Trophoblast cell (in vitro differentiated cells and primary cell): ENCODE measurements at regions not wholly inside any gene's neighbourhood (a gene's known extent, or its start where the extent isn't known, plus 50 kb on each side); places are given as distances from the start of the nearest gene placed in this dataset.

ENCODE experiments used
- DNase-seq, 2 donors: peaks; one replicate each; pipeline ENCODE4 v3.0.0-alpha.2; 2016
- H2AFZ ChIP-seq: 2 replicates; pipeline ENCODE4 v1.6.1; 2013; ENCODE audit warnings: low read length, moderate library complexity, mild to moderate bottlenecking; ENCODE audit not compliant: insufficient read depth, poor library complexity
- H2AK5ac ChIP-seq: 2 replicates; pipeline ENCODE4 v1.6.1; 2013; ENCODE audit warnings: mild to moderate bottlenecking, low read length
- H2BK120ac ChIP-seq: 2 replicates; pipeline ENCODE4 v1.6.1; 2013; ENCODE audit warnings: low read length, mild to moderate bottlenecking, moderate library complexity; ENCODE audit not compliant: insufficient read depth, poor library complexity
- H2BK12ac ChIP-seq: 2 replicates; pipeline ENCODE4 v1.6.1; 2013; ENCODE audit warnings: mild to moderate bottlenecking, low read length, moderate library complexity
- H2BK5ac ChIP-seq: 2 replicates; pipeline ENCODE4 v1.6.1; 2013; ENCODE audit warnings: low read length, low read depth, moderate library complexity, mild to moderate bottlenecking; ENCODE audit not compliant: poor library complexity
- H3K14ac ChIP-seq: 2 replicates; pipeline ENCODE4 v1.6.1; 2013; ENCODE audit warnings: mild to moderate bottlenecking, low read length
- H3K18ac ChIP-seq: 2 replicates; pipeline ENCODE4 v1.6.1; 2013; ENCODE audit warnings: mild to moderate bottlenecking, low read length
- H3K23ac ChIP-seq: 2 replicates; pipeline ENCODE4 v1.6.1; 2013; ENCODE audit warnings: low read length
- H3K27ac ChIP-seq: 2 replicates; pipeline ENCODE4 v1.5.1; 2013; ENCODE audit warnings: low read depth, mild to moderate bottlenecking, inconsistent platforms, low read length, moderate library complexity
- H3K27me3 ChIP-seq: 2 replicates; pipeline ENCODE4 v1.6.1; 2013; ENCODE audit warnings: inconsistent platforms, mild to moderate bottlenecking, low read length, moderate library complexity; ENCODE audit not compliant: insufficient read depth
- H3K36me3 ChIP-seq, 2 experiments: 1 replicate in 1 of 2; 2 replicates in 1 of 2; pipeline ENCODE4 v1.6.1; 2013; ENCODE audit warnings: low read length in 2 of 2, mild to moderate bottlenecking in 2 of 2, moderate library complexity in 1 of 2; ENCODE audit not compliant: insufficient read depth in 2 of 2, control insufficient read depth in 1 of 2
- H3K4ac ChIP-seq: 2 replicates; pipeline ENCODE4 v1.6.1; 2013; ENCODE audit warnings: low read depth, mild to moderate bottlenecking, low read length, moderate library complexity
- H3K4me1 ChIP-seq, 2 experiments: 1 replicate in 1 of 2; 2 replicates in 1 of 2; pipeline ENCODE4 v1.6.1; 2013; ENCODE audit warnings: low read length in 2 of 2, mild to moderate bottlenecking in 2 of 2, moderate library complexity in 1 of 2; ENCODE audit not compliant: insufficient read depth in 2 of 2, control insufficient read depth in 1 of 2
- H3K4me2 ChIP-seq: 2 replicates; pipeline ENCODE4 v1.6.1; 2013; ENCODE audit warnings: inconsistent platforms, mild to moderate bottlenecking, low read length, moderate library complexity
- H3K4me3 ChIP-seq: 2 replicates; pipeline ENCODE4 v1.5.1; 2013; ENCODE audit warnings: mild to moderate bottlenecking, low read depth, low read length, inconsistent platforms
- H3K79me1 ChIP-seq: one replicate; pipeline ENCODE4 v1.6.1; 2013; ENCODE audit warnings: low read length
- H3K79me2 ChIP-seq: 2 replicates; pipeline ENCODE4 v1.6.1; 2013; ENCODE audit warnings: low read length, mild to moderate bottlenecking; ENCODE audit not compliant: control insufficient read depth, insufficient read depth, poor library complexity
- H3K9ac ChIP-seq: 2 replicates; pipeline ENCODE4 v1.6.1; 2013; ENCODE audit warnings: mild to moderate bottlenecking, low read length
- H3K9me3 ChIP-seq: 2 replicates; pipeline ENCODE4 v1.6.1; 2013; ENCODE audit warnings: low read depth, mild to moderate bottlenecking, control low read depth, inconsistent platforms, low read length; ENCODE audit not compliant: insufficient read depth
- H4K12ac ChIP-seq: 2 replicates; pipeline ENCODE4 v1.6.1; 2013; ENCODE audit warnings: low read depth, mild to moderate bottlenecking, low read length, moderate library complexity
- H4K8ac ChIP-seq: 2 replicates; pipeline ENCODE4 v1.6.1; 2013; ENCODE audit warnings: low read depth, mild to moderate bottlenecking, low read length, moderate library complexity
- H4K91ac ChIP-seq: one replicate; pipeline ENCODE4 v1.6.1; 2013; ENCODE audit warnings: low read depth, mild to moderate bottlenecking, low read length, moderate library complexity
- WGBS: extraction: QIAGEN DNeasy Blood & Tissue Kit; methylation state at CpG from one replicate; pipeline ENCODE4 v1.1.7; 2013; ENCODE audit warnings: missing lambda C conversion rate; ENCODE audit not compliant: insufficient read length, insufficient coverage; ENCODE audit errors: extremely low coverage; 5-methylcytosine and 5-hydroxymethylcytosine counted together

GRCh38 chrX:149272690-149273463 is 232.2 kb downstream of the IDS start:
- Histone ChIP-seq H3K4me1 (no peaks in the 10 kb centered on the region), H3K4me2 (no peak overlapping the region), H3K79me1 (no peaks in the 10 kb centered on the region), H2BK5ac (no peak overlapping the region), H3K27me3 (no peaks in the 10 kb centered on the region), H3K23ac (no peak overlapping the region), H3K9me3 (no peaks in the 10 kb centered on the region), H2BK120ac (no peak overlapping the region), H3K9ac (no peak overlapping the region), H3K27ac (no peak overlapping the region), H3K14ac (no peak overlapping the region), H4K8ac (no peak overlapping the region), H2AFZ (no peak overlapping the region), H3K36me3 (no peaks in the 10 kb centered on the region), H4K12ac (no peak overlapping the region), H3K18ac (no peak overlapping the region), H3K4me3 (no peak overlapping the region), H2AK5ac (no peak overlapping the region), H3K4ac (no peak overlapping the region), H4K91ac (no peak overlapping the region), H2BK12ac (no peak overlapping the region), H3K79me2 (no peaks in the 10 kb centered on the region)
- no CpG with 5 or more reads among the region's 10 CpGs for WGBS
- DNase-seq: no peak

GRCh38 chrX:149267878-149268813 is 237.0 kb downstream of the IDS start:
- Histone ChIP-seq H2BK12ac (no peak overlapping the region), H3K36me3 (no peaks in the 10 kb centered on the region), H3K79me2 (no peaks in the 10 kb centered on the region), H4K91ac (no peak overlapping the region), H4K8ac (no peak overlapping the region), H2AFZ (no peak overlapping the region), H3K14ac (no peak overlapping the region), H3K4me1 (no peaks in the 10 kb centered on the region), H4K12ac (no peak overlapping the region), H3K4ac (no peak overlapping the region), H2BK5ac (no peak overlapping the region), H3K4me2 (no peak overlapping the region), H3K27ac (no peak overlapping the region), H3K4me3 (no peak overlapping the region), H3K9me3 (peaks cover 1% of the 10 kb centered on the region), H3K27me3 (no peaks in the 10 kb centered on the region), H2AK5ac (no peak overlapping the region), H3K23ac (no peak overlapping the region), H2BK120ac (no peak overlapping the region), H3K9ac (no peak overlapping the region), H3K79me1 (no peaks in the 10 kb centered on the region), H3K18ac (no peak overlapping the region)
- no CpG with 5 or more reads among the region's 6 CpGs for WGBS
- no peak for DNase-seq

GRCh38 chrX:149262086-149262485 is 243.0 kb downstream of the IDS start:
- Histone ChIP-seq H3K14ac (no peak overlapping the region), H2BK5ac (no peak overlapping the region), H3K4me3 (no peak overlapping the region), H2AK5ac (no peak overlapping the region), H4K91ac (no peak overlapping the region), H3K4ac (no peak overlapping the region), H2AFZ (no peak overlapping the region), H3K27me3 (no peaks in the 10 kb centered on the region), H3K27ac (no peak overlapping the region), H3K4me2 (no peak overlapping the region), H4K12ac (no peak overlapping the region), H2BK120ac (no peak overlapping the region), H3K23ac (no peak overlapping the region), H4K8ac (no peak overlapping the region), H3K9ac (no peak overlapping the region), H3K18ac (no peak overlapping the region), H3K79me2 (no peaks in the 10 kb centered on the region), H3K79me1 (no peaks in the 10 kb centered on the region), H3K9me3 (peaks cover 1% of the 10 kb centered on the region), H3K4me1 (no peaks in the 10 kb centered on the region), H3K36me3 (no peaks in the 10 kb centered on the region), H2BK12ac (no peak overlapping the region)
- WGBS: no CpG with 5 or more reads among the region's 1 CpG
- no peak for DNase-seq

GRCh38 chrX:149259241-149259640 is 245.9 kb downstream of the IDS start:
- H3K23ac ChIP-seq: no peak overlapping the region
- no peak overlapping the region for H4K8ac ChIP-seq
- H3K4me2 ChIP-seq: no peak overlapping the region
- no peak overlapping the region for H3K4me3 ChIP-seq
- no peaks in the 10 kb centered on the region for H3K4me1 ChIP-seq
- H3K14ac ChIP-seq: no peak overlapping the region
- no peak overlapping the region for H2AFZ ChIP-seq
- H3K36me3 ChIP-seq: no peaks in the 10 kb centered on the region
- H3K18ac ChIP-seq: no peak overlapping the region
- H3K27ac ChIP-seq: no peak overlapping the region
- H3K79me2 ChIP-seq: no peaks in the 10 kb centered on the region
- H3K9ac ChIP-seq: no peak overlapping the region
- H2BK12ac ChIP-seq: no peak overlapping the region
- no peak overlapping the region for H3K4ac ChIP-seq
- no peaks in the 10 kb centered on the region for H3K9me3 ChIP-seq
- H2BK5ac ChIP-seq: no peak overlapping the region
- no peak overlapping the region for H4K12ac ChIP-seq
- no CpG with 5 or more reads among the region's 2 CpGs for WGBS
- H3K27me3 ChIP-seq: no peaks in the 10 kb centered on the region
- peak in 1 of 2 donors; percentile 52 for DNase-seq
- no peak overlapping the region for H4K91ac ChIP-seq
- no peak overlapping the region for H2BK120ac ChIP-seq
- H3K79me1 ChIP-seq: no peaks in the 10 kb centered on the region
- no peak overlapping the region for H2AK5ac ChIP-seq
